Renal cortical epithelial cell (primary cell): ENCODE measurements at regions not wholly inside any gene's neighbourhood (a gene's known extent, or its start where the extent isn't known, plus 50 kb on each side); places are given as distances from the start of the nearest gene placed in this dataset.

Experiments used
- DNase-seq: peaks from one replicate; pipeline ENCODE4 v3.0.0-alpha.2; 2011; ENCODE audit warnings: low read depth

GRCh38 chr4:38189445-38189844 is 229.2 kb downstream of the PTTG2 start:
- DNase-seq = peak; percentile 96

DNA sequence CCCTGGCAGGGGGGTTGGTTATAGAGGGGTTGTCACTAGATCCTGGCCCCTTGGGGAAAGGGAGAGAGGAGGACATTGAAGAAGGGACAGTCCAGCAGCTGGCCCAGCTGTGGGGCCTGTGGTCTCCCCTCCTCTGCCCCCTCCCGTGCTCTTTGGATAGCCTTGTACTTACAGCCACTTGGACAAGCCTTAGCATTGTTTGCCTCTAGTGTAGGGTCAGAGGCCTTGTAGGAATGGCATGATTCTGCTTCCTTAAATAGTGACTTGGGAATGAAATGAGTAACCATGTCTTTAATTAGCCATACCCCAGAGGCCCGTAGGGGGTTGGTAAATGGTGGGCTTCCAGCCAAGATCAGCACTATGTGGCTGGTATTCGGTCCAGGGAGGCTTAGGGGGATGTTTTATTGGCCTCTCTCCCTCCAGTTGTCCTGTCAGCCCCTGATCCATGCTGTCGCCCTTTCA is 230.6 kb downstream of the PTTG2 start:
- peak; percentile 98 for DNase-seq

GRCh38 chr4:38192516-38192915 is 232.3 kb downstream of the PTTG2 start:
- no peak for DNase-seq

GRCh38 chr4:38193236-38193863 is 233.2 kb downstream of the PTTG2 start:
- peak; percentile 93 for DNase-seq

- DNase-seq = no peak
These were observed 233.9 kb downstream of the PTTG2 start for GRCh38 chr4:38194047-38194602.

DNA sequence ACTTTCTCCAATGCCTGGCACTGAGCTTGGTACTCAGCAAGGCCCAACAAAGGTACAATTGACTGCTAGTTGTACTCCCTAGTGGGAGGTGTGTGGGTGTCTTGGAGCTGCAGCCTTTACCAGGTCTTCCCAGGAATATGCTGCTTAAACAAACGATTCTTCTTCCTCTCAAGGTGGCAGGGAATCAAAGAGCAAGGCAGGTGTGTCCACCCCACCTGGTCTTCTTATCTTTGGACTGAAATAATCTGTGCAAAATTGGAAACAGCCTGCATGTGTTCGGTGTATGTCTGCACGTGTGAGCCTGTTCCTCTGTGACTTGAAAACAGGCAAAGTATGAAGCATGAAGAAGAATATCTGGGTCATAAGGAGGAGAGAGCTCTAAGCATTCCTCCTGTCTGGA is 235.3 kb downstream of the PTTG2 start:
- DNase-seq = no peak

GRCh38 chr4:38195911-38196310 is 235.7 kb downstream of the PTTG2 start:
- no peak for DNase-seq

DNA sequence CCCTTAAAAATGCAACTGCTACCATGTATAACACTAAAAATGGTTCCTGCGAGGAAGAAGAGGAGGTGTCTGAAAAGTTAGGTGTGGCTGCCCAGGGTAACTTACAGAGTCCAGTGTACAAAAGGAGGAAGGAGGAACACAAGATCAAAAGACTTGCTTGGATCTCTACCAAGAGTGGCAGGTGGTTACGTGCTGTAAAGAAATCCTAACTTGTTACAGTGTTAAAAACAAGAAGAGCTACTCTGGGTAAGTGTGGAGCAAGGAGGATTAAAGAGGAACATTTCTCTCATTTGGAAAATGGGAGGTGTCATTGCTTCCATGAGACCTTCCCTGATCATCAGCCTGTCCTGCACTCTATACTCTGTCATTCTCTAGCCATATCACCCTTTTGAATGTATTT is 242.0 kb downstream of the PTTG2 start:
- DNase-seq = no peak

GRCh38 chr4:38203609-38204008 is 243.4 kb downstream of the PTTG2 start:
- DNase-seq = no peak

DNA sequence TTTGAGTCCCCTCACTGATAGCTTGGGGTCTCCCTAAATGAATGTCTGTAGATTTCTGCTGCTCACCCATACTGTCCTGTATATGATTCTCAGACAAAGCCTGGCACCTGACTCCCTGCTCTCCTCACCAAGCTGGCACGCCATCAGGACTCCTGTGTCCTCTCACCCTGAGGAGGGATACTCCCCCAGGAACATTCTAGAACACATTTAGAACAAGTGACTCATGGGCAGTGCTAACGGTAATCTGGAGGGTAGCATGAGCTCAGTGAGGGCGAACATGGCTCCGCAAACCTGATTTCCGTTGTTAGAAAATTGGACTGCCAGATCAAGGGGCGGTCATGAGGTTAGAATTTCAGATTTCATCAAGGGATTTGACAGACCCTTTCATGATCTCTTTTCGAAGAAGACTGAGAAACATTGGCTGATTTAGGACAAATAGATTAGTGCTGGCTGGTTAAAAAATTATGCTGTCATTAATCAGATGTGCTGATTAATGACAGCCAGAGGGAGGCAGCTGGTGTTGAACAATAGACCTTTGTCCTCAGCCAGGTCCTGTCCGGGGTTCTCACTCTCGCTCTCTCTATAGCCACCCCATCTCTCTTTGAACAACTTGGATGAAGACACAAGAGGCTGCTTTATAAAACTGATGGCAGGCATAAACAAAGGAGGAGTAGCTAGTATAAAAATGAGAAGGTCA is 244.3 kb downstream of the PTTG2 start:
- DNase-seq = no peak

DNA sequence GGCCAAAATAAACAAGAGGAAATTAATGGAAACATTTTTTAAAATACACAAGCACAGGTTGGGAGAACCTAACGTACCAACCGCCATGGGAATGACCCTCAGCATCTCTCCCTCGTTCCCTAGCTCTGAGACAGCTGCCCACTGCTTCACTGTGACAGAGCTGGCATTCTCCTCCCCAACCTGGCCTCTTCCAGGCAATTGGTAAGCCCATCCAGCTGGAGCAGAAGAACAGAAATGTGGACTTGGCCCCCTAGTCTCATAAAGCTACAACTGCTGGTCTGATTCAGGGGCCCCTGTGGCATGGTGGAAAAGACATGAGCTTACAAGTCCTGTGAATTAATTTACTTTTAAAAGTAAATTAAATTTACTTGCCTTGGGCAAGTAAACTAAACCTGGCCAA is 245.1 kb downstream of the PTTG2 start:
- no peak for DNase-seq

DNA sequence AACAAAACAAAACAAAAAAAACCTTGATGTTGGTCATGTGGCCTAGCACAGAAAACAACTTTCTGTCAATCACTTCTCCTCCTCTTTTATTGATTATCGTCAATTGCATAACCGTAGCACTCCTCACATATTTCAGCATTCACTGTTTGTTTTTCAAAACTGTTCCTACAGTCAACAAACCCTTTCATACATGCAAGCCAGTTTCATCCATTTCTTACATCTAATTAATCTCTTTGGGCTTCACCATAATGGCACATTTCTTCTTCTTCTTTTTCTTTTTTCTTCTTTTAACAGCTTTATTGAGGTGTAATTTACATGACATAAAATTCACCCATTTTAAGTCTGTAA is 246.9 kb downstream of the PTTG2 start:
- no peak for DNase-seq

DNA sequence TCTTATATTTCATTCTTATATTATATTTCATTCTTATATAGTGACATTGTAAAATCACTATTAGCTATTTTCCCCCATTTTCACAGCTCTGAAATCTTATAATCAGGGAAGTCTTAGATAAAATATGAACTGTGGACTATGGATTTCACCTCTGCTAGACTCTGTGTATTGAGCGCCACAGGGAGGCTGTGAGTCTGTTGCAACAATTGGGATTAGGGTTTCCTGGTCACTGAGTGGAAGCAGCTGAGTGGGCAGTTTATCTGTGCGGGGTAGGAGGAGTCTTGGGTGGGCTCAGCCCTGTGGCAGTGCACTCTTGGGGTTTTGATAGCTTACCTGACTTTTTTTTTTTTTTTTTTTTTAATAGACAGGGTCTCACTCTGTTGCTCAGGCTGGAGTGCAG is 249.5 kb downstream of the PTTG2 start:
- DNase-seq = no peak

DNA sequence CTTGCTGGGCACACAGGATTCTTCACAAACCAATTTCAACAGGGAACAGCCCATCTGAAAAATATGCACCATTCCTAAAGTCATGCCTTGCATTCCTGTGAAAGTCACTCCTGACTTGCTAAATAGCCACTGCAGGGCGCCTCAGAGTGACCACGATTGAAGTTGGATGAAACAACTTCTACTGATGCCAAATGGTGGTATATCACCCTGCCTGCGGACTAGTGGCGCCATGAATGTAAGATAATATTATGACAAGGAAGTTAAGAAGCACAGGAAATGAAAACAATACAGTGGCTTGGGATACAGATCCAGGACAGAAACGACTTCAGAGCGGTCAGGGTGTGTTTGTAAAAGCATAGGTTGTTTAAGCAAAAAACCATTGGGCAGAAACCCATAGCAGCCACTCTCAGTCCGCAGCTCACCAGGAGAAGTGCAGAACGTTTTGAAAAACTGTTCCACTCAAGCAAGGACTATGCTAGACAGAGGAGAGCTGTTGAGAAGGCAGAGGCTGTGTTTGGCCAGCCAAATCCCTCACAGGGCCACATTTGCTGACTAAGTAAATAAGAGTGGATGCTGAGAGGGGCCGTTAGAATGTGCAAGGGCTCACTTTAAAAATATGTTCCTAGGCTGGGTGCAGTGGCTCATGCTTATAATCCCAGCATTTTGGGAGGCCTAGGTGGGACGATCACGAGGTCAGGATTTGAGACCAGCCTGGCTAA is 250.4 kb downstream of the PTTG2 start:
- DNase-seq = no peak

DNA sequence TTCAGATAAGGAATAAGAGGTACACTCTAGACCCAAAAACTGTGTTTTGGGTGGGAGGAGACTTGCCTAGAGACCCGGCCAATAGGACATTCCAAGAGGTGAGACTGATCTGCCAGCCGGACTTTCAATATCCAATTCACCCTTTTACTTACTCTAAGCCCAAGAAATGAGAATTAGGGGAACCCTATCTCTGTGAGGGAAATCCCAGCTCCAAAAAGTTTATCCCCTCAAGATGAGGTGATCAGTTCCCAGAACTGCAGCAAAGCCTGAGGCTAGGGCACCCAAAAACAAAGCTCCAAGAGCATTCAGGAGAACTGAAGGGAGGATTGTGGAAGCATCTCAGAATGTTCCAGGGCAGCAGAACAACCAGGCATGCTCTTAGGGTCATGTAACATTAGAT is 251.7 kb downstream of the PTTG2 start:
- DNase-seq = no peak

GRCh38 chr4:38213083-38213805 is 253.0 kb downstream of the PTTG2 start:
- no peak for DNase-seq

- DNase-seq = no peak
These were observed 262.7 kb downstream of the PTTG2 start for GRCh38 chr4:38222892-38223291.

- no peak for DNase-seq
These were observed 263.1 kb downstream of the PTTG2 start for GRCh38 chr4:38223306-38223705.

DNA sequence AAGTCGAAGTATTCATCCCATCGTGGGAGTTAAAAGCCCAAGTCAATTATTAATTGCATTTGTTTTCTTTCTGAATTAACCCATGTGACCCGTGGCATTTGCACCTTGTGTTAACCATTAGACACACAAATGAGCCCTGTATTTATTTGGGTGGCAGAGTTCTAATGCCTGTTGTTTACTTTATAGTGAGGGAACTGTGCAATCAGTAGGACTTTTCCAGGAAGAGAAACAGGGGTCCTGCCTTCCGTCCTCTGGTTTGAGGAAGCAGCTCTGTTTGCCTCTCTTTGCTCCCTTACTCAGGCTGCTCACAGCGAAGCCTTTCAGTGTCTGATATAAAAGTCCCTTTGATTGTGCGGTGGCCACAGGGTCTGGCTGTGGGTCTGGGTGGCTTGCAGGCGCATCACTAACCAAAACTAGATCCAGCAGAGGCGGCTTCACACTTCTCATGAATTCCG is 263.6 kb downstream of the PTTG2 start:
- DNase-seq = peak; percentile 94

DNA sequence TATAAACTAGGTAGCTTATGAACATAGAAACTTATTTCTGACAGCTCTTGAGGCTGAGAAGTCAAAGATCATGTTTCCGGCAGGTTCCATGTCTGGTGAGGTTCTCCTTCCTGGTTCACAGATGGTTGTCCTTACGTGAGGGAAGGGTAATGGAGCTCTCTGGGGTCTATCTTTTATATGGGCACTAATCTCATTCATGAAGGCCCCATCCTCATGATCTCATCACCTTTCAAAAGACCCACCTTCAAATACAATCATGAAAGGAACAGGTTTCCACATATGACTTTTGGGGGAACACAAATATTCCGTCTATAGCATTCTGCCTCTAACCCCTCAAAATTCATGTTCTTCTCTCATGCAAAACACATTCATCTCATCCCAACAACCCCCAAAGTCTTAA is 264.7 kb downstream of the PTTG2 start:
- DNase-seq = no peak

- DNase-seq = no peak
These were observed 266.0 kb downstream of the PTTG2 start for GRCh38 chr4:38226170-38226569.
